GM19468 (cell line): ENCODE measurements at regions not wholly inside any gene's neighbourhood (a gene's known extent, or its start where the extent isn't known, plus 50 kb on each side); places are given as distances from the start of the nearest gene placed in this dataset.
"Not testable (repeated sequence)": the region's sequence is repeated elsewhere in the genome, so short reads cannot be mapped to it uniquely, and the experiment has no call there.

Source experiments
- ATAC-seq: cut with Tn5 transposase; IDR thresholded peaks from one replicate; pipeline ENCODE4 v1.9.1; 2021; ENCODE audit warnings: mild to moderate bottlenecking, moderate library complexity, moderate number of reproducible peaks; ENCODE audit not compliant: unreplicated experiment; ENCODE audit errors: extremely low read depth

DNA sequence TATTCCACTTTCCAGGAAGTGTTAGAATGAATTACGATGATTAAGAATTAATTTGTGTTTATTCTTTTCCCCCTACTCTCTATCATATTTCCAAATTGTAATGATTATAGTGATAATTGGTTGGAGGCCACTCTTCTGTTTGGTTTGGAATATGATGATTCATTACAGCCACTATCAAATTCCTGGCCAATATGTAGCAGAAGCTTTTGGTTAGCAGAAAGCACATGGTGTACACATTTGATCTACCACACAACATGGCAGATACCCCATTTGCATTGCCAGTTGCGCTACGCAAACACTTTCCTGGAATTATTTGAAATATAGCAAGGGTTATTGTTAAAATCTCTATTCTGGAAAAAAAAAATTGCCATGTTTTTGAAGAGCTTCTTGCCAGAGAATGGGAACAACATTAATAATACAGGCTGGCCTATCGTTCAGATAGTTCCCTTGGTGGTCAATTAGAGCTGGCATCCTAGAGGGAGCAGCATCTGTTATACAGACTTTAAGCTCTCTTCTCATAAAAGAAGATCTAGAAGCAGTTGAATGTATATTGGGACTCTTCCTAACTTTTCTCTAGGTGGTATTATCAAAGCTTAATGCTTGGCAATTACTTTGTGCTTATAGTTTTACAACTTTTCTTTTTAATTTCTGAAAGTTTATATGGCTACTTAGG, 455.0 kb upstream of the ACTBL2 start:
- no peak for ATAC-seq

DNA sequence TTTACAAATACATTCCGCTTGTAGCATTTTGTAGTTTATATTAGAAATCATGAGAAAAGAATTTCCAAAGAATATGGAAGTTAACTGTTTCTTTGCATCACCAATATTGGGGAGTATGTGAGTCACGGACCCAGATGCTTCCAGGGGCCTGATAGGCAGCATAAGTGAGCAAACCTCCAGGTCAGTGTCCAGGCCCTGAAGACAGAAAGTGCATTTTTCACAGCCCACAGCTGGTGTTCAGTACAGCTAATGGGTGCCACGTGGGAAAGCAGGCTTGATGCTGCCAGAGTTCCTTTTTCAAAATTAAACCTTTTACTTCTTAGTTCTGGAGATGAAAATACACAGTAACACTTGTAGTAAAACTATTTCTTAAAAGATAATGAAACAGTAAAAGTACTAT, 454.4 kb upstream of the ACTBL2 start:
- no peak for ATAC-seq

DNA sequence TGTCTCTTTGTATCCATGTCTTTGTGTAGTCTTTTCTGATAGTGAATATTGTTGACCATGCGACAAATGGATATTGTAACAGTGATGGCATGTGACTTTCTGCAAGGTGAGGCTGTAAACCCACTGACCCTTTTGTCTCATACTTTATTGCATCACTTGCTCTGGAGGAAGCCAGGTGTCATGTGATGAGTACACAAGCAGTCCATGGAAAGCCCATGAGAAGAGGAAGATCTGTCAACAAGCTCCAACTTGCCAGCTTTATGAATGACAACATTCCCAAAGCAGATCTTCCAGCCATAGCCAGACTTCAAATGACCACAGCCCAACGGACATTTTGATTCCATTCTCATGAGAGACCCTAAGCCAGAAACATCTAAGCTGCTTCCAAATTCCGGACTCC, 450.1 kb upstream of the ACTBL2 start:
- ATAC-seq = no peak

GRCh38 chr5:57931807-57932206, 449.2 kb upstream of the ACTBL2 start:
- ATAC-seq = no peak

DNA sequence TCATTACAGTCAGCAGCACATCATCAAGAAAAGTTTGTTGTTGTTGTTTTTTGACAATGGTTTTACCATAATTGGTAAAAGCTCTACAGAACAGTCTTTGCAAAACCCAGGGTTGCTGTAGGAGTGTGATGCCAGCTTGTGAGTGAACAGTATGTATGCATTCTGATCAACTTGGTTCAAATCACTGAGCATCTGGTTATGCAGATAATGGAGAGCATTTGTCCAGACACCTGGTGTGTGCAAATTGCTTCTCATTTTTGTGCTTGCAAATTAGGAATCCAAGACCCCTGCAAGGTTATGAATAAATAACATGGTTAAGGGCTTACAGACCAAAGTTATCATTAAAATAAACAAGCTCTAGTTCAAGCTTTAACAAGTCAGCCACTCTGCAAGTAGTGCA, 448.7 kb upstream of the ACTBL2 start:
- ATAC-seq = no peak

DNA sequence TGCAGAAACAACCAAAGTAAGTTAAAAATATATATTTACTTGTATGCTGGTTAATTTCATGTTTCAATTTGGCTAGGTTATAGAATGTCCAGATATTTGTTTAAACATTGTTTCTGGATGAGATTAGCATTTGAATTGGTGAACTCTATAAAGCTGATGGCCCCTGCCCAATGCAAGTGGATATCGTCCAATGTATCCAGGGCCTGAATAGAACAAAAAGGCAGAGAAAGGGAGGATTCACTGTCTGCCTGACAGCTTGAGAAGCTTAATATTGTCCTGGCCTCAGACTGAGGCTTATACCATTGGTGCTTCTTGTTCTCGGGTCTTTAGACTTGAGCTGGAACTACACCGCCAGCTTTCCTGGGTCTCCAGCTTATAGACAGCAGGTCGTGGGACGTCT, 446.7 kb upstream of the ACTBL2 start:
- ATAC-seq = no peak

DNA sequence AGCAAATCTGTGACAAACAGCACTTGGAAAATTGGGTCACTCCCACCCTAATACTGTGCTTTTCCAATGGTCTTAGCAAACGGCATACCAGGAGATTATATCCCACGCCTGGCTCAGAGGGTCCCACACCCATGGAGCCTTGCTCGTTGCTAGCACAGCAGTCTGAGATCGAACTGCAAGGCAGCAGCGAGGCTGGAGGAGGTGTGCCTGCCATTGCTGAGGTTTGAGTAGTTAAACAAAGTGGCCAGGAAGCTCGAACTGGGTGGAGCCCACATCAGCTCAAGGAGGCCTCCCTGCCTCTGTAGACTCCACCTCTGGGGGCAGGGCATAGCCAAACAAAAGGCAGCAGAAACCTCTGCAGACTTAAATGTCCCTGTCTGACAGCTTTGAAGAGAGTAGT, 440.5 kb upstream of the ACTBL2 start:
- not testable (repeated sequence) for ATAC-seq

- ATAC-seq = no peak
These were observed 434.4 kb upstream of the ACTBL2 start for GRCh38 chr5:57917004-57917403.

GRCh38 chr5:57915536-57915935, 432.9 kb upstream of the ACTBL2 start:
- ATAC-seq = no peak

GRCh38 chr5:57911438-57911837, 428.8 kb upstream of the ACTBL2 start:
- no peak for ATAC-seq

DNA sequence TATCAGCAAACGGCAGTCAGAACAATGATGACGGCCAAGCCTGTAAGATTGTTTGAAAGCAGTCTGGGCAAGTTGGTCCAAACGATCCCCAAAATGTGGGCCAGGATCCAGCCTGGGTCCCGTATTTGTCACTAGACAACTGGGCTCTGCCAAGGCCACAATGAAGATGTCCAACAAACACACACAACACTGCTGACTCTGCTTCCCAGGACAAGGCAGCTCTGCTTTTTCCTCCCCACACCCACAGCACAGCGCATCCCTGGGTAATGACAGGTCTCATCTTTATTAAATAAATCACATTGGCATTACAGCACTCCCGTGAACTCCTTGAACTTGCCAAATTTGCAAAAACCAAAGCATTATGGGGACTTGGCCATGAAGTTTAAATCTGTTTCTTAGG, 424.1 kb upstream of the ACTBL2 start:
- ATAC-seq = no peak

GRCh38 chr5:57903458-57903857, 420.8 kb upstream of the ACTBL2 start:
- no peak for ATAC-seq

DNA sequence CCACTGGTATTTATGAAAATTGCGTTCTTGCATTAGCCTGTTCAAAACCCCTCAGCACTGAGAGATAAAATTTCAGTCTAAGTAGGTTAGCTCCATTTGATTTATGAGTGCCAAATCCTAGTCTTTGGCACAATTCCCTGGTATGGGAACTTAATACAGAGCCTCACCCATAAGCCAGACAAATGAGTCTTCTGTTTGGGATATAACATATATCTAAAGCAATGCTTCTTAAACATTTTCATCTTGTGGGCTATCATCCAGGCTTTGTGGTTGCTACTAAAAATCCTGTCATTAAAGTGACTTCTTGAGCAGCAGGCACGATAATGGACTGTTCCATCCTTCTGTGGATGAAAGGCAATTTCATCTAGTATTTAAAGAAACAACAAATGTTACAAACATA, 419.5 kb upstream of the ACTBL2 start:
- ATAC-seq = no peak

GRCh38 chr5:57900381-57900944, 417.9 kb upstream of the ACTBL2 start:
- no peak for ATAC-seq

- ATAC-seq = no peak
These were observed 414.0 kb upstream of the ACTBL2 start for GRCh38 chr5:57896576-57896975.

GRCh38 chr5:57895766-57896165, 413.2 kb upstream of the ACTBL2 start:
- ATAC-seq = no peak

DNA sequence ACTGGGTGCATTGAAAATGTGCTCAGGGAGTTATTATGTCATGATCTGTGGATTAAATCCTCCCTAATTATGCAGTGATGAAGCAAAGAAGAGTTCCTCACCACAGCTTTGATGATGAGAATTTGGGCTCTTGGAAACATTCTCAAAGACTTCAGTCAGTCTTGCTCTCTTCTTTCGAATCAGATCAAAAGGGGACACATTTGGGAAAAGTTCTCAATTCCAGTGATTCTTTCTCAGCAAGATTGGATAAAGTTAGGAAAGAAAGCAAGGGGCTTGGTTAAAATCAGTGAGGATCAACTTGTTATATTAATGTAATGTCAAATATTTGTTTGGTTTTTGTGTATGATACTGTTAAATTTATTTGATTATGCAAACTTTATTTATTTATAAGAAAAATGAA, 411.3 kb upstream of the ACTBL2 start:
- no peak for ATAC-seq

GRCh38 chr5:57891443-57891842, 408.8 kb upstream of the ACTBL2 start:
- ATAC-seq = no peak

DNA sequence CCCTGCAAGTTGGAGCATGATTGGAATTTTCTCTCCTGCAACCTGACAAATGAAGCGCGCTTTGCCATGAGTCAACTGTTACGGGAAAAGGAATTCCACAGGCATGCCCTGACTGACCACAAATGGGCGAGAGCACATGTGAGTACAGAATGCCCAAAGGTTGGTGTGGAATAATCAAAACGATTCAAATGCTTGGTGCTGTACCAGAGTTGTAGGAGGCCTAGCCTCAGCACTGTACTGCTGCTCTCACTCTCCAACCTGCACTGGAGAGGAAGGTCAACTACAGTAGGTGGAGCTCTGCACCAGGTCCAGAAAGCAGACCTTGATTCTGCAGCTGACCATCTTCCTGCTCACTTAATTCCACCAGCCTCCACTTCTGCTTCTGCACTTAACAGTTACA, 406.9 kb upstream of the ACTBL2 start:
- ATAC-seq = no peak

DNA sequence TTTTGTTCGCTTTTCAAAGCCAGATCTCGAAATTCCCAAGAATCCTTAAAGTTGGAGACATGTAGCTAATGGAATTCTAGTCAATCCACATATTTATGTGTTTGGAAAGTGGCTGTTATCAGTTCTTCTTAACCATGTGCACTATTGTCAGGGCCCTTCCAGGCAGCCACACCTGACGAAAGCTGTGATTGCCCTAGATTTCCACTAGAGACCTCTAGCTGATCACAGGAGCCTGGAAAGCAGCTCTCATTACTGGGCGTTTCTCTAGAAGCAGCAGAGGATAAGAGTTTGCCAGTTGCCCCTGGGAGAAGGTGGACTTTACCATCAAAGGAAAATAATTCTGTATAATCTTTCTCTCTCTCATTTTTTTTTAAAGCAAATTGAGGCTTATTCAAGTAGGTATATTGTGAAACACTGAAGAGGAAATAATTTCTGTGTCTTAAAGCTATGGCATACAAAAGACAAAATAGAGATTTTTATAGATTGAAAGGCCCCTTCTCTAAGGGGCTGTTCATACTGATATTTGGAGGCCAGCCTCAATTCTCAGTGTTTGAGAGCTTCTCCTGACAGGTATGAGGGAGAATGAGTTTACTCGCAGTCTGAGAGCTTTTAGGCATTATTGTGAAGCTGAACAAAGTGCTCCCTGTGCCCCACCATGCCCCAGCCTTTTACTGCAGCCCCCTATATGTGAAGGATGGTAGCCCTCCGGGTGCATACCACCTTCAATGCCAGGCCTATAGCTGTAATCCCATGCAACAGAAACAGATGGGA, 405.4 kb upstream of the ACTBL2 start:
- no peak for ATAC-seq

- no peak for ATAC-seq
These were observed 401.9 kb upstream of the ACTBL2 start for GRCh38 chr5:57884346-57885102.
